ENCODE measurements at regions not wholly inside any gene's neighbourhood (a gene's known extent, or its start where the extent isn't known, plus 50 kb on each side); places are given as distances from the start of the nearest gene placed in this dataset.

DNA sequence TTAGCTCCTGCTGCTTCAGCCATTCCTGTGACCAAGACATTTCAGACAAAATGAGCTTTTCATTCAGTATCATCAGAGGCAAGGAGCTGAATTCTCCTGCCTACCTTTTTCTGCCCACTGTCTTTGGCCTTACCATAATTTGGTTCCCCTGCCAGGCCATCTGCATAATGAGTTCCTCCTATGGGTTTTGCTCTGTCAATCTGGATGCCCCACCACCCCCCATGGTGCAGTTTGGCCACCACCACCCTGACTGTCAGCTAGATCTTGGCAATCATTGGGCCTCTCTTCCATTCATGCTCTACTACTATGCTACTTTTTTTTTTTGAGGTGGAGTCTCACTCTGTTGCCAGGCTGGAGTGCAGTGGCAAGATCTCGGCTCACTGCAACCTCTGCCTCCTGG is 169.2 kb upstream of the ZKSCAN2 start (continued):
- TF ChIP-seq CTBP2 (IDR thresholded peaks at IDR 0.05; ENCODE audit: borderline replicate concordance, insufficient read depth, insufficient read length, low read length), result no peak
- TF ChIP-seq CREB1 (IDR thresholded peaks at IDR 0.05), result no peak
- TF ChIP-seq, protein P1, sequence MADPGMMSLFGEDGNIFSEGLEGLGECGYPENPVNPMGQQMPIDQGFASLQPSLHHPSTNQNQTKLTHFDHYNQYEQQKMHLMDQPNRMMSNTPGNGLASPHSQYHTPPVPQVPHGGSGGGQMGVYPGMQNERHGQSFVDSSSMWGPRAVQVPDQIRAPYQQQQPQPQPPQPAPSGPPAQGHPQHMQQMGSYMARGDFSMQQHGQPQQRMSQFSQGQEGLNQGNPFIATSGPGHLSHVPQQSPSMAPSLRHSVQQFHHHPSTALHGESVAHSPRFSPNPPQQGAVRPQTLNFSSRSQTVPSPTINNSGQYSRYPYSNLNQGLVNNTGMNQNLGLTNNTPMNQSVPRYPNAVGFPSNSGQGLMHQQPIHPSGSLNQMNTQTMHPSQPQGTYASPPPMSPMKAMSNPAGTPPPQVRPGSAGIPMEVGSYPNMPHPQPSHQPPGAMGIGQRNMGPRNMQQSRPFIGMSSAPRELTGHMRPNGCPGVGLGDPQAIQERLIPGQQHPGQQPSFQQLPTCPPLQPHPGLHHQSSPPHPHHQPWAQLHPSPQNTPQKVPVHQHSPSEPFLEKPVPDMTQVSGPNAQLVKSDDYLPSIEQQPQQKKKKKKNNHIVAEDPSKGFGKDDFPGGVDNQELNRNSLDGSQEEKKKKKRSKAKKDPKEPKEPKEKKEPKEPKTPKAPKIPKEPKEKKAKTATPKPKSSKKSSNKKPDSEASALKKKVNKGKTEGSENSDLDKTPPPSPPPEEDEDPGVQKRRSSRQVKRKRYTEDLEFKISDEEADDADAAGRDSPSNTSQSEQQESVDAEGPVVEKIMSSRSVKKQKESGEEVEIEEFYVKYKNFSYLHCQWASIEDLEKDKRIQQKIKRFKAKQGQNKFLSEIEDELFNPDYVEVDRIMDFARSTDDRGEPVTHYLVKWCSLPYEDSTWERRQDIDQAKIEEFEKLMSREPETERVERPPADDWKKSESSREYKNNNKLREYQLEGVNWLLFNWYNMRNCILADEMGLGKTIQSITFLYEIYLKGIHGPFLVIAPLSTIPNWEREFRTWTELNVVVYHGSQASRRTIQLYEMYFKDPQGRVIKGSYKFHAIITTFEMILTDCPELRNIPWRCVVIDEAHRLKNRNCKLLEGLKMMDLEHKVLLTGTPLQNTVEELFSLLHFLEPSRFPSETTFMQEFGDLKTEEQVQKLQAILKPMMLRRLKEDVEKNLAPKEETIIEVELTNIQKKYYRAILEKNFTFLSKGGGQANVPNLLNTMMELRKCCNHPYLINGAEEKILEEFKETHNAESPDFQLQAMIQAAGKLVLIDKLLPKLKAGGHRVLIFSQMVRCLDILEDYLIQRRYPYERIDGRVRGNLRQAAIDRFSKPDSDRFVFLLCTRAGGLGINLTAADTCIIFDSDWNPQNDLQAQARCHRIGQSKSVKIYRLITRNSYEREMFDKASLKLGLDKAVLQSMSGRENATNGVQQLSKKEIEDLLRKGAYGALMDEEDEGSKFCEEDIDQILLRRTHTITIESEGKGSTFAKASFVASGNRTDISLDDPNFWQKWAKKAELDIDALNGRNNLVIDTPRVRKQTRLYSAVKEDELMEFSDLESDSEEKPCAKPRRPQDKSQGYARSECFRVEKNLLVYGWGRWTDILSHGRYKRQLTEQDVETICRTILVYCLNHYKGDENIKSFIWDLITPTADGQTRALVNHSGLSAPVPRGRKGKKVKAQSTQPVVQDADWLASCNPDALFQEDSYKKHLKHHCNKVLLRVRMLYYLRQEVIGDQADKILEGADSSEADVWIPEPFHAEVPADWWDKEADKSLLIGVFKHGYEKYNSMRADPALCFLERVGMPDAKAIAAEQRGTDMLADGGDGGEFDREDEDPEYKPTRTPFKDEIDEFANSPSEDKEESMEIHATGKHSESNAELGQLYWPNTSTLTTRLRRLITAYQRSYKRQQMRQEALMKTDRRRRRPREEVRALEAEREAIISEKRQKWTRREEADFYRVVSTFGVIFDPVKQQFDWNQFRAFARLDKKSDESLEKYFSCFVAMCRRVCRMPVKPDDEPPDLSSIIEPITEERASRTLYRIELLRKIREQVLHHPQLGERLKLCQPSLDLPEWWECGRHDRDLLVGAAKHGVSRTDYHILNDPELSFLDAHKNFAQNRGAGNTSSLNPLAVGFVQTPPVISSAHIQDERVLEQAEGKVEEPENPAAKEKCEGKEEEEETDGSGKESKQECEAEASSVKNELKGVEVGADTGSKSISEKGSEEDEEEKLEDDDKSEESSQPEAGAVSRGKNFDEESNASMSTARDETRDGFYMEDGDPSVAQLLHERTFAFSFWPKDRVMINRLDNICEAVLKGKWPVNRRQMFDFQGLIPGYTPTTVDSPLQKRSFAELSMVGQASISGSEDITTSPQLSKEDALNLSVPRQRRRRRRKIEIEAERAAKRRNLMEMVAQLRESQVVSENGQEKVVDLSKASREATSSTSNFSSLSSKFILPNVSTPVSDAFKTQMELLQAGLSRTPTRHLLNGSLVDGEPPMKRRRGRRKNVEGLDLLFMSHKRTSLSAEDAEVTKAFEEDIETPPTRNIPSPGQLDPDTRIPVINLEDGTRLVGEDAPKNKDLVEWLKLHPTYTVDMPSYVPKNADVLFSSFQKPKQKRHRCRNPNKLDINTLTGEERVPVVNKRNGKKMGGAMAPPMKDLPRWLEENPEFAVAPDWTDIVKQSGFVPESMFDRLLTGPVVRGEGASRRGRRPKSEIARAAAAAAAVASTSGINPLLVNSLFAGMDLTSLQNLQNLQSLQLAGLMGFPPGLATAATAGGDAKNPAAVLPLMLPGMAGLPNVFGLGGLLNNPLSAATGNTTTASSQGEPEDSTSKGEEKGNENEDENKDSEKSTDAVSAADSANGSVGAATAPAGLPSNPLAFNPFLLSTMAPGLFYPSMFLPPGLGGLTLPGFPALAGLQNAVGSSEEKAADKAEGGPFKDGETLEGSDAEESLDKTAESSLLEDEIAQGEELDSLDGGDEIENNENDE (IDR thresholded peaks at IDR 0.05; ENCODE audit: insufficient replicate concordance, low read length), result no peak
- no peak for TF ChIP-seq GABPA (IDR thresholded peaks at IDR 0.05; ENCODE audit: borderline replicate concordance, insufficient read depth, low read length)
- no peak for TF ChIP-seq KDM4A (IDR thresholded peaks at IDR 0.05; ENCODE audit: low read depth, low read length, severe bottlenecking)

Data from H1 (cell line).